Memory B cell (primary cell): ENCODE measurements at regions not wholly inside any gene's neighbourhood (a gene's known extent, or its start where the extent isn't known, plus 50 kb on each side); places are given as distances from the start of the nearest gene placed in this dataset.

Source experiments
- ATAC-seq: fragments of 150-1000 bp; cut with Tn5 transposase; 2 replicates; pipeline ENCODE4 v1.10.0; 2021; ENCODE audit warnings: low read depth, mild to moderate bottlenecking, moderate library complexity
- DNase-seq, 2 donors: peaks; one replicate each; pipeline ENCODE4 v3.0.0; 2022; ENCODE audit warnings: low spot score in 2 of 2
- H3K27ac Mint-ChIP-seq: one replicate; pipeline ENCODE4 v1.8.0; 2022; ENCODE audit warnings: mild to moderate bottlenecking, moderate library complexity, mixed read lengths
- H3K27me3 Mint-ChIP-seq: one replicate; pipeline ENCODE4 v1.8.0; 2022; ENCODE audit warnings: mixed read lengths
- H3K36me3 Mint-ChIP-seq: one replicate; pipeline ENCODE4 v1.8.0; 2022; ENCODE audit warnings: mild to moderate bottlenecking, mixed read lengths
- H3K4me1 Mint-ChIP-seq: one replicate; pipeline ENCODE4 v1.8.0; 2022; ENCODE audit warnings: mixed read lengths
- H3K4me3 Mint-ChIP-seq: one replicate; pipeline ENCODE4 v1.8.0; 2022; ENCODE audit warnings: mild to moderate bottlenecking, moderate library complexity, mixed read lengths
- H3K9me3 Mint-ChIP-seq: one replicate; pipeline ENCODE4 v1.8.0; 2022; ENCODE audit warnings: mixed read lengths

- Mint-ChIP-seq H3K36me3 (no peaks in the 10 kb centered on the region), H3K27me3 (peaks cover 5% of the 10 kb centered on the region), H3K4me1 (no peaks in the 10 kb centered on the region), H3K27ac (no peak overlapping the region), H3K9me3 (peaks cover 1% of the 10 kb centered on the region), H3K4me3 (no peak overlapping the region)
- DNase-seq (no peak), ATAC-seq (no peak)
These were observed 776.0 kb upstream of the ACO1 start for GRCh38 chr9:31608416-31608815.

- H3K4me1 Mint-ChIP-seq: no peaks in the 10 kb centered on the region
These were observed 775.6 kb upstream of the ACO1 start for GRCh38 chr9:31608881-31609280.

GRCh38 chr9:31612336-31613030, 772.0 kb upstream of the ACO1 start:
- H3K9me3 Mint-ChIP-seq: no peaks in the 10 kb centered on the region
- H3K27me3 Mint-ChIP-seq: peaks cover 3% of the 10 kb centered on the region

More at GRCh38 chr9:31608881-31609280, 775.6 kb upstream of the ACO1 start:
- H3K27me3 Mint-ChIP-seq: peaks cover 5% of the 10 kb centered on the region
- DNase-seq: no peak
- ATAC-seq: no peak
- H3K4me3 Mint-ChIP-seq: no peak overlapping the region
- H3K9me3 Mint-ChIP-seq: peaks cover 1% of the 10 kb centered on the region
- no peak overlapping the region for H3K27ac Mint-ChIP-seq
- no peaks in the 10 kb centered on the region for H3K36me3 Mint-ChIP-seq

GRCh38 chr9:31615966-31616365, 768.5 kb upstream of the ACO1 start:
- ATAC-seq: no peak
- Mint-ChIP-seq H3K27me3 (no peaks in the 10 kb centered on the region), H3K4me1 (no peaks in the 10 kb centered on the region), H3K4me3 (no peak overlapping the region), H3K27ac (no peak overlapping the region), H3K9me3 (no peaks in the 10 kb centered on the region), H3K36me3 (no peaks in the 10 kb centered on the region)
- DNase-seq: no peak

More at GRCh38 chr9:31612336-31613030, 772.0 kb upstream of the ACO1 start:
- ATAC-seq (no peak), DNase-seq (no peak)
- no peaks in the 10 kb centered on the region for H3K4me1 Mint-ChIP-seq
- no peak overlapping the region for H3K4me3 Mint-ChIP-seq
- H3K27ac Mint-ChIP-seq: no peak overlapping the region
- no peaks in the 10 kb centered on the region for H3K36me3 Mint-ChIP-seq

GRCh38 chr9:31623511-31623910, 760.9 kb upstream of the ACO1 start:
- no peak overlapping the region for H3K4me3 Mint-ChIP-seq
- no peak for ATAC-seq

GRCh38 chr9:31629292-31629691, 755.2 kb upstream of the ACO1 start:
- DNase-seq (no peak), ATAC-seq (no peak)
- Mint-ChIP-seq H3K27ac (no peak overlapping the region), H3K4me1 (no peaks in the 10 kb centered on the region), H3K4me3 (no peak overlapping the region), H3K36me3 (no peaks in the 10 kb centered on the region), H3K9me3 (no peaks in the 10 kb centered on the region), H3K27me3 (no peaks in the 10 kb centered on the region)

More at GRCh38 chr9:31623511-31623910, 760.9 kb upstream of the ACO1 start:
- H3K9me3 Mint-ChIP-seq: no peaks in the 10 kb centered on the region
- H3K4me1 Mint-ChIP-seq: no peaks in the 10 kb centered on the region
- H3K36me3 Mint-ChIP-seq: no peaks in the 10 kb centered on the region
- no peak overlapping the region for H3K27ac Mint-ChIP-seq
- DNase-seq: no peak
- H3K27me3 Mint-ChIP-seq: no peaks in the 10 kb centered on the region

- Mint-ChIP-seq H3K9me3 (no peaks in the 10 kb centered on the region), H3K27me3 (no peaks in the 10 kb centered on the region), H3K4me1 (no peaks in the 10 kb centered on the region), H3K36me3 (no peaks in the 10 kb centered on the region), H3K4me3 (no peak overlapping the region), H3K27ac (no peak overlapping the region)
- ATAC-seq (no peak), DNase-seq (no peak)
These were observed 747.2 kb upstream of the ACO1 start for GRCh38 chr9:31637265-31637664.

GRCh38 chr9:31637861-31638260, 746.6 kb upstream of the ACO1 start:
- no peaks in the 10 kb centered on the region for H3K36me3 Mint-ChIP-seq
- H3K27me3 Mint-ChIP-seq: no peaks in the 10 kb centered on the region
- H3K9me3 Mint-ChIP-seq: no peaks in the 10 kb centered on the region
- no peaks in the 10 kb centered on the region for H3K4me1 Mint-ChIP-seq
- no peak for DNase-seq
- no peak overlapping the region for H3K4me3 Mint-ChIP-seq
- no peak overlapping the region for H3K27ac Mint-ChIP-seq
- no peak for ATAC-seq

- Mint-ChIP-seq H3K27ac (no peak overlapping the region), H3K27me3 (no peaks in the 10 kb centered on the region), H3K4me3 (no peak overlapping the region), H3K4me1 (no peaks in the 10 kb centered on the region), H3K9me3 (no peaks in the 10 kb centered on the region), H3K36me3 (no peaks in the 10 kb centered on the region)
- ATAC-seq (no peak), DNase-seq (no peak)
These were observed 745.0 kb upstream of the ACO1 start for GRCh38 chr9:31639451-31639850.

GRCh38 chr9:31669311-31669710, 715.1 kb upstream of the ACO1 start:
- no peak for ATAC-seq
- no peaks in the 10 kb centered on the region for H3K36me3 Mint-ChIP-seq
- H3K4me1 Mint-ChIP-seq: no peaks in the 10 kb centered on the region
- no peaks in the 10 kb centered on the region for H3K27me3 Mint-ChIP-seq
- H3K9me3 Mint-ChIP-seq: peaks cover 1% of the 10 kb centered on the region
- no peak overlapping the region for H3K4me3 Mint-ChIP-seq
- no peak for DNase-seq
- no peak overlapping the region for H3K27ac Mint-ChIP-seq

- peaks cover 1% of the 10 kb centered on the region for H3K9me3 Mint-ChIP-seq
- H3K27ac Mint-ChIP-seq: no peak overlapping the region
- H3K4me3 Mint-ChIP-seq: no peak overlapping the region
- no peak for DNase-seq
- ATAC-seq: no peak
- no peaks in the 10 kb centered on the region for H3K27me3 Mint-ChIP-seq
- H3K4me1 Mint-ChIP-seq: no peaks in the 10 kb centered on the region
- H3K36me3 Mint-ChIP-seq: no peaks in the 10 kb centered on the region
These were observed 713.4 kb upstream of the ACO1 start for GRCh38 chr9:31671011-31671410.

- H3K27ac Mint-ChIP-seq: no peak overlapping the region
- no peaks in the 10 kb centered on the region for H3K9me3 Mint-ChIP-seq
- no peaks in the 10 kb centered on the region for H3K27me3 Mint-ChIP-seq
- no peaks in the 10 kb centered on the region for H3K36me3 Mint-ChIP-seq
- DNase-seq (no peak), ATAC-seq (no peak)
- H3K4me3 Mint-ChIP-seq: no peak overlapping the region
- no peaks in the 10 kb centered on the region for H3K4me1 Mint-ChIP-seq
These were observed 710.2 kb upstream of the ACO1 start for GRCh38 chr9:31674264-31674663.

- Mint-ChIP-seq H3K9me3 (peaks cover 3% of the 10 kb centered on the region), H3K4me3 (no peak overlapping the region), H3K27ac (no peak overlapping the region), H3K27me3 (no peaks in the 10 kb centered on the region), H3K36me3 (no peaks in the 10 kb centered on the region), H3K4me1 (no peaks in the 10 kb centered on the region)
- DNase-seq: no peak
- ATAC-seq: no peak
These were observed 707.0 kb upstream of the ACO1 start for GRCh38 chr9:31677415-31677814.

GRCh38 chr9:31677877-31678276, 706.6 kb upstream of the ACO1 start:
- no peaks in the 10 kb centered on the region for H3K27me3 Mint-ChIP-seq
- H3K9me3 Mint-ChIP-seq: peaks cover 3% of the 10 kb centered on the region
- no peak overlapping the region for H3K4me3 Mint-ChIP-seq
- H3K27ac Mint-ChIP-seq: no peak overlapping the region
- no peaks in the 10 kb centered on the region for H3K36me3 Mint-ChIP-seq
- DNase-seq: no peak
- no peak for ATAC-seq
- H3K4me1 Mint-ChIP-seq: no peaks in the 10 kb centered on the region

GRCh38 chr9:31683116-31683515, 701.3 kb upstream of the ACO1 start:
- ATAC-seq (no peak), DNase-seq (no peak)
- Mint-ChIP-seq H3K4me1 (no peaks in the 10 kb centered on the region), H3K9me3 (peaks cover 3% of the 10 kb centered on the region), H3K27ac (no peak overlapping the region), H3K4me3 (no peak overlapping the region), H3K36me3 (no peaks in the 10 kb centered on the region), H3K27me3 (no peaks in the 10 kb centered on the region)
